ENCODE measurements at regions not wholly inside any gene's neighbourhood (a gene's known extent, or its start where the extent isn't known, plus 50 kb on each side); places are given as distances from the start of the nearest gene placed in this dataset.

- no peak for DNase-seq (ENCODE audit: low read depth in 2 of 2)
- no peak overlapping the region for H3K4me3 ChIP-seq (replicated peaks in 1 of 2; ENCODE audit: low read depth in 2 of 2, low read length in 2 of 2)
- TF ChIP-seq CTCF (IDR thresholded peaks at IDR 0.05; ENCODE audit: low read depth, low read length), result no peak
Observed at GRCh38 chr10:55287346-55287745, 486.3 kb upstream of the PCDH15 start.

DNA sequence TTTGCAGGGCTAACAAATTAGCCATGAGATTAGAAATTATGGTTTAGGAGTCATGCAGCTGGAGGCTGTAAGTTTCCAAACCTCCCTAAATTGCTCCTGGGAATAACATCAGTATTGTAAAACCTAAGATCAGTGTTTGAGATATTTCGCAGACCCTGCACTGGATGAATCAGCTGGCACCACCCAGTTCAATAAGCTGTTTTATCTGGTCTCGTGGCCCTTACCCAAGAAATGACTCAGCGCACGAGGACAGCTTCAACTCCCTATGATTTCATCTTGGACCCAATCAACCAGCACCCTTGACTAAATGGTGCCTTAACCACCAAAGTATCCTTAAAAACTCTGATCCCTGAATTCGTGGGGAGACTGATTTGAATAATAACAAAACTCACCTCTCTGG lies 482.0 kb upstream of the PCDH15 start:
- no peak for TF ChIP-seq CTCF (IDR thresholded peaks at IDR 0.05; ENCODE audit: low read depth, low read length)

DNA sequence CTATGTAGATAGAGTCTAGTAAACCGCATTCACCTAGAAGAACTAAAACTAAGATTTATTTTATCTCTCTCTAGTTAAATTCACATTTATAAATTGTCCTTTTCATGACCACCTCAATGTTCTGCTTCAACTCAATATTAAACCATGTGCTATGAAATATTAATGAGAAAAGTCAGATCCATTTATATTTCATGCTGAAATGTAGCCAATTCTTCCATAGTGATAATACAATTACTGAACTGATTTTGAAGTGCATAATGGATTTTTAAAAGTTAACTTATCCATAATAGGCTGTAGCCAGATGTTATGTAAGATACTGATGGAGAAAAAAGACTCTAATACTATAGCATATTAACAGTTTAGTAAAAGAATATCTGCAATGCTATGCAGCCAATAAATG lies 479.7 kb upstream of the PCDH15 start:
- H3K4me3 ChIP-seq (replicated peaks in 1 of 2; ENCODE audit: low read depth in 2 of 2, low read length in 2 of 2), result no peak overlapping the region
- DNase-seq (ENCODE audit: low read depth in 2 of 2), result no peak
- TF ChIP-seq CTCF (IDR thresholded peaks at IDR 0.05; ENCODE audit: low read depth, low read length), result no peak

More for the DNA sequence above, 482.0 kb upstream of the PCDH15 start:
- DNase-seq (ENCODE audit: low read depth in 2 of 2), result peak in 1 of 2 donors; percentile 4
- no peak overlapping the region for H3K4me3 ChIP-seq (replicated peaks in 1 of 2; ENCODE audit: low read depth in 2 of 2, low read length in 2 of 2)

GRCh38 chr10:55277549-55277948 lies 476.5 kb upstream of the PCDH15 start:
- TF ChIP-seq CTCF (IDR thresholded peaks at IDR 0.05; ENCODE audit: low read depth, low read length), result no peak
- no peak overlapping the region for H3K4me3 ChIP-seq (replicated peaks in 1 of 2; ENCODE audit: low read depth in 2 of 2, low read length in 2 of 2)
- no peak for DNase-seq (ENCODE audit: low read depth in 2 of 2)

GRCh38 chr10:55274367-55274766 lies 473.3 kb upstream of the PCDH15 start:
- H3K4me3 ChIP-seq (replicated peaks in 1 of 2; ENCODE audit: low read depth in 2 of 2, low read length in 2 of 2), result no peak overlapping the region
- no peak for TF ChIP-seq CTCF (IDR thresholded peaks at IDR 0.05; ENCODE audit: low read depth, low read length)
- no peak for DNase-seq (ENCODE audit: low read depth in 2 of 2)

DNA sequence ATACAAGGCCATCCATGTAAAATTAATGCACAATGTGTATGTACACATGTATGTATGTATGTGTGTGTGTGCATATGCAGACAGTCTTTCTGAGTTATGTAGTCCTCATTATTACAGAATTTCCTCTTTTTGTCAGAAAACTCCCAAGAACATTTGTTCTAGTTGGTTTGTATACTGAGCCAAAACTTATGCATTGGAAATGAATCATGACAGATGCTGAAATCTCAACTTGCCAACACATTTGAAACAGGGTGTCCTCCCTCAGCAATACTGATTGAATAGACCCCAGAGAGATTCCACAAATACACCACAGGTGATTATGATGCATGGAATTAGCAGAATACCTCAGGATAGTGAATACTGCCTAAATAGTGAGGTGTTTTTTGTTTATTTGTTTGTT lies 472.9 kb upstream of the PCDH15 start:
- H3K4me3 ChIP-seq (replicated peaks in 1 of 2; ENCODE audit: low read depth in 2 of 2, low read length in 2 of 2), result no peak overlapping the region
- no peak for TF ChIP-seq CTCF (IDR thresholded peaks at IDR 0.05; ENCODE audit: low read depth, low read length)
- DNase-seq (ENCODE audit: low read depth in 2 of 2), result no peak

DNA sequence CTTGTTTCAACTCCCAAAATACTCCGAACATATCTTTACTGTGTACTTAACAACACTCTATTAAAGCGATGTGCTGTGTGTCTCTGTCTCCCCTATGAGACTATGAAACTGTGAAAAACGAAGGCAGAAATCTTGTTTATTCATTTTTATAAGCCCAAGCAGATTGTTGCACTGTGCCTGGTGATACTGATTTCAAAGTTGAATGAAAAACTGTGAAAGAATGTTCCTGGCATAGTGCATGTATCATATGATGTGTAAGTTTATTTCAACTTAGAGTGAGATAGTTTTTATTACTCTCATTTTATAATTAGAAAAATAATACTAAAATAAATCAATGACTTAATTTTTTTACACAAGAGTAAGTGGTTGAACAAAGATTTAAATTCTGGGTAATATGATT lies 471.9 kb upstream of the PCDH15 start:
- TF ChIP-seq CTCF (IDR thresholded peaks at IDR 0.05; ENCODE audit: low read depth, low read length), result no peak
- no peak for DNase-seq (ENCODE audit: low read depth in 2 of 2)
- H3K4me3 ChIP-seq (replicated peaks in 1 of 2; ENCODE audit: low read depth in 2 of 2, low read length in 2 of 2), result no peak overlapping the region

Data from cardiac fibroblast (primary cell).